Activated naive CD4-positive, alpha-beta T cell (primary cell): ENCODE measurements at regions not wholly inside any gene's neighbourhood (a gene's known extent, or its start where the extent isn't known, plus 50 kb on each side); places are given as distances from the start of the nearest gene placed in this dataset.

Source experiments
- DNase-seq, 4 experiments: peaks; one replicate each; lab custom pipeline; 2025; lab: John Stamatoyannopoulos, UW

DNA sequence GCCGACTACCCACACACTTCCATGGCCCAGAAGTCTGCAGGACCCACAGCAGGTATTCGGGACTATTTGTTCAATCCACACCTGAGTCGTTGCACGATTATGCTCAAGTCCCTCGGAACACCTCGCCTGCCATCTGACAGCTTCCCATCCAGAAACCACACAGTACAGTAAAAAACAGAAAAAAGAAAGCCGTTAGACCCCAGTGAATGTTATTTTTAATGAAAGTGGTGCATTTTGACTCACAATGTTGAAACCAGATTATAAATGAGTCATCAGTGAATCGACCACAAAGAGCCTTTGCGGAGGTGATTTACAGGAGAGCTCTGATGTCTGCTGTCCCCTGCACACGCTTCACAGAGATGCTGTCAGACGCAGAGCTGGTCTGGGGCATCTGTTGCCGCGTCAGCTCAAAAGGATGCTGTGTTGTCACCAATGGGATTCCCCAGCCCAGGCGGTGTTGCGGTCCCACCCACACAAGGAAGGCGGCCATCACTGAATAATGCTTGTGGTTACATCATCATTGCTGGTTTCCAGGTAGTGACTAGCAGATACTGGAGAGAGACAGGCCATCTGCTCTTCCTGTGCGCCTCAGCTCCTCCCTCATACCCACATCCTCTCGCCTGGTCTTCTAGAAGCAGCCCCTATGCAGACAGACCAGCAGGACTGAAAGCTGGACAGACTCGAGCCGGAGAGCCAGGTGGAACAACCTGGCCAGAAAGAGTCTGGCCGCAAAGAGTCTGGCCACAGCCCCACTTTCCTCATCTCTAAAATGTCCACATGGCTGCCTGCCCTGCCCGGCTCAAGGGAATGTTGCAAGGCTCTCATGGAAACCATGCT is 116.8 kb downstream of the TOMM20 start:
- peak; percentile 68 to 84 (median 74) for DNase-seq

DNA sequence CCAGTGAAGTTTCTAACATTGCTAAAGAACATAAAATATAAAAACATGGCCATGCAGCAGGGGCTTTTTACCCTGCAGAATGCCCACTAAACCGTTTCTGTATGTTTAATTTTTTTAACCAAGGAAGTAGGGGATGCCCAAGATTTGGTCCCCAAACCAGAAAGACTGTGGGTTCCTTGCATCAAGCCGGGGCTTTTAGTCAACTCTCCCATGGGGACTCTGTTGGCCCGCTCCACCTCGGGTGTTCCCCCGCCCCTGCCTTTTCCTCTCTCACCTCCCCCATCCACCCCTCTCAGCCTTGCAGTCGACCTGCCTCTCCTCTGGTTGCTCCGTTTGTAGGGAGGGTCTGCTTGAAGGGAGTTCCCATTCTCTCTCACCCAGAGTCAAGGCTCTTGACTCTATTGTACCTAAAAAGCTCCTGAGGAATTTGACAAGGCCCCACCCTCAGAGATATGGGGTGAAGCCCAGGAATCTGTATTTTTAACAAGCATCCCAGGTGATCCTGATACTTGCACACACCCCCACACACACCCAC is 117.5 kb downstream of the TOMM20 start:
- peak in 2 of 4 experiments; percentile 20 to 30 for DNase-seq

- DNase-seq, result no peak
Observed at GRCh38 chr1:235009561-235010306, 118.9 kb downstream of the TOMM20 start.

GRCh38 chr1:235009074-235009473 is 119.6 kb downstream of the TOMM20 start:
- no peak for DNase-seq

GRCh38 chr1:235008239-235008638 is 120.4 kb downstream of the TOMM20 start:
- no peak for DNase-seq

GRCh38 chr1:235006816-235007215 is 121.8 kb downstream of the TOMM20 start:
- no peak for DNase-seq

DNA sequence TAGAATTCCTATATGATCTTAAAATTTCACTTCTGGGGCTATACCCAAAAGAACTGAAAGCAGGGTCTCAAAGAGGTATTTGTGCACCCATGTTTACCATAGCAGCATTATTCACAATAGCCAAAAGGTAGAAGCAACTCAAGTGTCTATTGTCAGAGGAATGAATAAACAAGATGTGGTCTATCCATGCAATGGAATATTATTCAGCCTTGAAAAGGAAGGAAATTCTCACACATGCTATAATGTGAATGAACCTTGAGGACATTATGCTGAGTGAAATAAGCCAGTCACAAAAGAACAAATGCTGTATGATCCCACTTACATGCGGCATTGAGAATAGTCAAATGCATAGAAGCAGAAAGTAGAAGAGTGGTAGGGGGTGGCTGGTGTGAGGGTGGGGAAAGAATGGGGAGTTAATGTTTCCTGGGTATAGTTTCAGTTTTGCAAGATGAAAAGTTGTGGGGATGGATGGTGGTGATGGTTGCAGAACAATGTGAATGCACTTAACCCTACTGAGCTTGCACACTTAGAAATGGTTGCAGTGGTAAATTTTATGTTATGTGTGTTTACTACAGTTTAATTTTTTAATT is 122.4 kb downstream of the TOMM20 start:
- no peak for DNase-seq

DNA sequence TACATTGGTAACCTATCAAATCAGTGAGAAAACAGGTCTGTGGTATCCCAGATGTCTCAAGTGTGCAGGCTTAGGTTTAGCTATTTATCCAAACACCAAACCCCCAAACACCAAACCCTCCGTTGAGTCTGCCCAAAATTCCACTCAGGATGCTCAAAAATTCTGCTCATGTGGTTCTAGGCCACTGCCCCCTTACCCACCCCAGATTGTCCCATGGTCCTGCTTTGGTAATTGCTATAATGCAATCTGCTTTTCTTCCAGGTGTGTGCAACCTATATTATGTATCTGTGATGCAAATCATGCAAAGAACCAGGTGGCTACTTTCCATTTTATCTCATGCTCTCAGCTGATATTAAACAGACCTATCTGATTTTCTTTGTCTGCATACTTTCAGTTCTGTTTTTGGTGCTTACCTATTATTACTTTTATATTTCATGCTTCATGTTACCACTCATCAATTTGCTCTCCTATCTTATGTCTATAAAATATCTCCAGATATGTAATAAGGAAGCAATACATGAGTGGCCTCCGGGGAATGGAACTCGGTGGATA is 123.7 kb downstream of the TOMM20 start:
- DNase-seq, result no peak

GRCh38 chr1:235004276-235004675 is 124.4 kb downstream of the TOMM20 start:
- DNase-seq, result no peak

GRCh38 chr1:235002706-235003300 is 125.8 kb downstream of the TOMM20 start:
- DNase-seq, result no peak

GRCh38 chr1:234999513-234999940 is 129.1 kb downstream of the TOMM20 start:
- no peak for DNase-seq

DNA sequence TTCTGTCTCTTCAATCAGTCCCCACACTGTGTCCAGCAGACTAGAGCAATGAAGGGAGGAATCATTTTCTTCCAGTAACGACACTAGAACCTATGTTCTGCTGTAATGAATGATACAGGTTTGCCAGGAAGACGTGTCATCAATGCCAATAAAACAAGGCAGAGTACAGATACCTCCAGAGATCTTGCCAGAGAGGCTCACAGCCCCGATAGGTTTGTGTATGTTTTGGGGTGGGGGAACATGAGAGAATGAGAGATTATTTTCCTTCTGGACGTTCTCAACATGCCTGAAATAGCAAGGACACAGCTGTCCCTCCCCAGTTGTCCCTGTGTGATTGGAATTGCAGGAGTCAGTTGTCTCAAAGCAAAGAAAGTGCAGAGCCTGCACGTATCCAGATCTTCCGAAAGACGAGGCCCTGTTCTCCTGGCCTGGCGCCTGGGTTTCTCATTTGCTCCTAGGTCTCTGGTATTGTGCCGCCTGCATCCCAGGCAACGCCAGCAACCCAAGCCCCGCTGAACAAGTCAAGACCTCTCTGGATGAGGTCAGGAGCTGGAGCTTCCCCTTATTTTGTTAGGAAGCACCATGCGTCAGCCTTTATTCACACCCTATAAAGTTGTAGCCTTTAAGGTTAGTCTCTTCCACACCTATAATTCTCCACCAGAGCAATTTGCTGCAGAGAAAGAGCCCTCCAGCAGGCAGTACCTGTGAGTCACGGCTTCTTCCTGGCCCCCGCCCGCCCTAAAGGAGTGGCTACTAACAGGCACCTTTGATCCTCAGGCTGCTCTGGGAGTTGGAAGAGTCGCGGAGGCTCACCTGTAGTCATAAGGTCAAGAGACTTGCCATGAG is 130.5 kb downstream of the TOMM20 start:
- DNase-seq, result no peak

DNA sequence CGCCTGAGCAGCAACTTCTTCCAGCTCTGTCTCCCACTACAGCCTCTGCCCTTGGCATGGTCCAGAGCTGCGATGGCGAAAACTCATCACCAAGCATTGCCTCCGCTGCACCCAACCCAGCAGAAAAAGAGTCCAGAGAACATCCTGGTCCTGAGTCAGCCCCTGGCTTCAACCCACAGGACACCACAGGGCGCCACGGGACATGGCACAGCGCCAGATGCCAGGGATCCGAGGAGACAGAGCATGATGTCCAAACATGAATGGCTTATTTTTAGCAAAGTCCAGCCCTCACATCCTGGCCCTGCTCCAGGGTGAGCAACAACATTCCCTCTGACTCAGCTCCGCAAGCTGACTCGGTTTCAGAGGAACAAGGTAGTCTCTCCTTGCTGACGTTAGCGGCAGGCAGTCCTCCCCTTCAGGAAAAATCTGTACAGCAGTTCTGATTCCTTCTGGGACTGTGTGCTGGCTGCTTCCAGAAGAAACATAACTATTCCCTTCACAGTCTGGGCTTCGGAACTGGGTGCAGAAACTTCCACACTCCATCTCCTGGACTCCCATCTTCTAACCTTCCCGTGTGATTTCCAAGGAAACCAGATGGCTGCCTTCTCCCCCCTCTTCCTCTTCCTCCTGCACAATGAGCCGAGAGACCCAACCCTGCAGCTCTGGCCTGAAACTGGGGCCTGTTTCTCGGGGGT is 131.3 kb downstream of the TOMM20 start:
- DNase-seq, result no peak

- no peak for DNase-seq
Observed at GRCh38 chr1:234996245-234996757, 132.3 kb downstream of the TOMM20 start.

DNA sequence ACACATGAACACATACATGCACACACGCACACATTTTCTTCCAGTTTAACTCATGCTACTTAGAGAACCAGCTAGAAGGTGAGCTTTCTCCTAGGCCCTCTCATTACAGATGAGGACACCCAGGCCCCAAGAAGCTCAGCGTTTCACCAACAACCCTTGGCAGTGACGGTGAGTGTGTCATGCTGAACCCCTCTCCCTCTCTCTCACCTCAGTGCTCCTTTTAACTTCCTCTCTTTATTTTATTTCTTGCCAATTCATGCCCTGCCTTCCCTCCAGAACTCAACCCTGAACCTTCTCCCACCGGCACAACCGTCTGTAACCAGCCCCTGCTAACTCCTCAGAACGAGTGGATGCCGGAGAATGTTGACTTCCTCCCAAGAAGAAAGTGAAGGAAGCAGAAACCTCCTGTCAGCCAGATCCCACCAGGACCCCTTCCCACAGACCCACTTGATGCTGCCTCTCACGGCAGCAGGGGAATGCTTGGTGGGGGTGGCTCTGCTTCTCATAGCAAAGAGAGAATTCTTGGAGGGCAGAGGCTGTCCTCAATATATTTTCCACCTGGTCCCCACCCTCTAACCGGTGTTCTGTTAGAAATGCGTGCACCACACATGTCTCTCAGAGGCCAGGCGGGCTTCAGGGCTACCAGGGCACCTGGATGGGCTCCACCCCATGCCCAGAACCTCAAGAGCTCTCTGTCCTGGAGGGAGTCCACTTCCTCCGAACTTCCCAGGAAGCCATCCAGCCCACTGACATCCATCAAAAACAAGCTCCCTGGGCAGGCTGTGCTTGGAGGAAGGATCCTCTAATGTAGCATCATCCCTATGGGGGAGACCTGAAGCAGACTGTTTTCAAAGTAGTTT is 134.0 kb downstream of the TOMM20 start:
- DNase-seq, result no peak

DNA sequence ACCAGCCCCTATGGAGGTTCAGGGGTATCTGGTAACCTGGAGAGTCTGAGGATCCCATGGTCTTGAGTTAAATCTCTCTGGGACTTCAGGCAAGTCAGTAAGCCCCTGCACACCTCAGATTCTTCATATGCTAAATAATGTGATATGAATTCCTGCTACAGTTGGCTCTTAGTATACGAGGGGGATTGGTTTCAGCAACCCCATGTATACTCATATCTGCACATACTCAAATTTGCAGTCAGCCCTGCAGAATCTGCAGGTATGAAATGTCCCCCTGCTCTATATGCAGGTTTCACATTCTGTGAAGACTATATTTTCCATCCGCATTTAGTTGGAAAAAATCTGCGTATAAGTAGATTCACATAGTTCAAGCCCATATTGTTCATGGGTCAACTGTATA is 136.6 kb downstream of the TOMM20 start:
- DNase-seq, result no peak

- DNase-seq, result no peak
Observed at GRCh38 chr1:234990874-234991801, 137.5 kb downstream of the TOMM20 start.

DNA sequence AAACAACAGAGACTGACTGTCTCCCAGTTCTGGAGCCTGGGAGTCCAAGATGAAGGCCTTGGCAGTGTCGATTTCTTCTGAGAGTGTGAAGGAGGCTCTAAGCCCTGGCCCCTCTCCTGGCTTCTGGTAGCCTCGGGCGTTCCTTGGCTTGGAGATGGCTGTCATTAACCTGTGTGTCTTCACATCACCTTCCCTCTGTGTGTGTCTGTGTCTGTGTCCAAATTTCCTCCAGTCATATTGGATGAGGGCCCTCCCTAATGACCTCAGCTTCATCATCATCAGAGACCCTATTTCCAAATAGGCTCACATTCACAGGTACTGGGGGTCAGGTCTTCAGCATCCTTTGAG is 138.3 kb downstream of the TOMM20 start:
- no peak for DNase-seq
